GM12891 (cell line): ENCODE measurements at regions not wholly inside any gene's neighbourhood (a gene's known extent, or its start where the extent isn't known, plus 50 kb on each side); places are given as distances from the start of the nearest gene placed in this dataset.

Source experiments
- DNase-seq: peaks from one replicate; pipeline ENCODE4 v3.0.0; 2011; ENCODE audit warnings: low spot score; ENCODE audit not compliant: insufficient read length
- FAIRE-seq: peaks from 2 replicates; lab custom pipeline; 2011; peaks lifted over from hg19 to GRCh38; lab: Jason Lieb, UNC
- PAX5 ChIP-seq: IDR thresholded peaks from 2 replicates; pipeline ENCODE4 v1.6.1; 2011; ENCODE audit warnings: low read length, moderate library complexity, mild to moderate bottlenecking; ENCODE audit not compliant: insufficient read depth, severe bottlenecking
- POLR2A ChIP-seq: IDR thresholded peaks from 2 replicates; pipeline ENCODE4 v1.6.1; 2011; ENCODE audit warnings: low read depth, low read length, control low read depth
- POLR2AphosphoS5 ChIP-seq: IDR thresholded peaks from 2 replicates; pipeline ENCODE4 v1.6.1; 2011; ENCODE audit warnings: low read depth, low read length, control low read depth
- POU2F2 ChIP-seq: IDR thresholded peaks from 2 replicates; pipeline ENCODE4 v1.6.1; 2011; ENCODE audit warnings: low read depth, mild to moderate bottlenecking, control low read depth, low read length, moderate library complexity
- SPI1 ChIP-seq: IDR thresholded peaks from 2 replicates; pipeline ENCODE4 v1.6.1; 2011; ENCODE audit warnings: low read depth, low read length, control low read depth
- TAF1 ChIP-seq: IDR thresholded peaks from 2 replicates; pipeline ENCODE4 v1.6.1; 2011; ENCODE audit warnings: low read depth, low read length, control low read depth

DNA sequence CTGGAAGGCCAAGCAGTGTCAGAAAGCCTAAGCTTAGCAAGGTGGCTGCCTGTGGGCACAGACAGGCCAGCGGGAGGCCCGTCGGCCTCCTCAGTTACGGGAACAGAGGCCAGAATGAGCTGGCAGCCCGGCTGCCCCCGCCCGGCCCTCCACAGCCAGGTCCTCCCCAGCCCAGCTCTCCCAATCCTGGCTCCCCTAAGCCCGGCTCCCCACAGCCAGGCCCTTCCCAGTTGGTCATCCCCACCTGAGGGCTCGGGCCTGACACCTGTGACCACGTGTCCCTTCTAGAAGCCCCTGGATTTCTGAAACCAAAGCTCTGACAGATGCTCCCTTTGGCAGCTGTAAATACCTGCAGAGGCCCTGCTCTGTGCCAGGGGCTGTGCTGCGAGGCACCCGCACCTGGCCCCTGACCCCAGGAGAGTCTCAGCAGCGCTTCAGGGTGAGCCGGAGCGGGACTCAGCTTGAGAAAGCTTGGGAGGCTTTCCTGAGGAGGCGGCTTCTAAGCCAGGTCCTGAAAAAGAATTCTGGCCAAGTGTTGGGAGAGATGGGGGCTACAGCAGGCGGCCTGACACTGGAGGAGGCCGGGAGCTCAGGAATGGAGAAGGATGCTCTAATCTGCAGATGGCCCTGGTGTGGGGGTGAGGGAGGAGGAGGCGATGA, 80.4 kb upstream of the OLFM1 start:
- DNase-seq, result no peak
- TF ChIP-seq PAX5, result no peak
- TF ChIP-seq POLR2A, result no peak
- TF ChIP-seq SPI1, result no peak
- TF ChIP-seq POU2F2, result no peak
- TF ChIP-seq TAF1, result no peak
- TF ChIP-seq POLR2AphosphoS5, result no peak
- no peak for FAIRE-seq

DNA sequence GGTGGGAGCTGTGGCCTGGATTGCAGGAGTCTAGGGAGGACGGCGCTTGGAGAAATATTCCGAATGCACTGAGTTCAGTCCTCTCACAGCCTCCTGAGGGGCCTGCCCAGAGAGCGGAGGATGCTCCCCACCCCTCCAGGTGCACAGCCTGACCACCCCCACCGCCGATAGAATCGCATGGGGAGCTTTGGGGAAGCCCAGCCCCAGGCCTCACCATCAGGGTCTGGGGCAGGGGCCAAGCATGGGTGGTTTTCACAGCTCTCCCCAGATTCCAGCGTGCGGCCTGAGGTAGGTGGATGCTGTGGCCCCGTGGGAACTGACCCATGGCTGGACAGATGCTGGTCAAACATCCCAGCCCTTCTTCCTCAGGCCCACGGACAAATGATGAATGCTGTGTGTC, 79.9 kb upstream of the OLFM1 start:
- no peak for DNase-seq
- no peak for FAIRE-seq

DNA sequence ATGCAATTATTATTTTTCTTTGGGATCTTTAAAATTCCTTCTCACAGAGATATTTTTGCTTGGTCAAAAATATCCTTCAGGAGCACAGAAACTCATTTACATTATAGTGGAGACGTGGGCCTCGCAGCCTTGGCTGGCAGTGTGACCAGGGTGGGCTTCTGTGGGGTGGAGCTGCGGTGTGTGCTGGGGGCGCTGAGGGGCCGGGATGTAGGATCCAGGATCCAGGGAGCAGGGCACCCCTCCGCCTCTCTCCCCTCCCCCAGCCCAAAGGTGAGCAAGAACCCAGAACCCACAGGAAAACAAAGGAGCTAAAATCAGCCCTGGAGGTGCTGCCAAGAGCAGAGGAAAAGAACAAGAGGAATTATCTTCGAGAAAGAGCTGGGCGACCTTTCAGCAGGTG, 79.1 kb upstream of the OLFM1 start:
- TF ChIP-seq SPI1 (no peak), POLR2A (no peak), POU2F2 (no peak), PAX5 (no peak), TAF1 (no peak)
- FAIRE-seq, result no peak
- DNase-seq, result no peak

More for the DNA sequence above, 79.9 kb upstream of the OLFM1 start:
- no peak for TF ChIP-seq POLR2AphosphoS5
- no peak for TF ChIP-seq PAX5
- no peak for TF ChIP-seq TAF1
- TF ChIP-seq SPI1, result no peak
- no peak for TF ChIP-seq POLR2A
- no peak for TF ChIP-seq POU2F2

DNA sequence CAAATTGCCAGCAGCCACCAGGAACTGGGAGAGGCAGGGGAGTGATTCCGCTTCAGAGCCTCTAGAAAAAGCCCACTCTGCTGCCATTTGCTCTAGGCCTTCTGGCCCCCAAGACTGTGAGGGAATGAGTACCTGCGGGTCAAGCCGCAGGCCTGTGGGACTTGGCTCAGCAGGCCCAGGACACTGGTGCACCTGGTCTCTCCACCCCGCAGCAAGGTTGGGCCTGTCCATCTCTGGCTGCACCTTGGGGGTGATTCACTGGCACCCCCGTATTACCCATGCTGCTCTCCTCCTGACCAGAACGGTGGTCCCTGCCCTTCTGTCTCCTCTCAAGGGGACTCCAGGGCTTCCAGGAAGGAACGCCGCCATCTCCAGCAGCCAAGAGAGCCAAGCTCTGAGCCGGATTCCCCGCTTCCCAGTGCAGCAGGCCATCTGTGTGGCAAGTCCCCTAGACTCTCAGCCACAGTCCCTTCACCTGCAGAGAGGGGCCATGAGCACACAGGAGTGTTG, 78.4 kb upstream of the OLFM1 start:
- DNase-seq (no peak), FAIRE-seq (no peak)
- TF ChIP-seq POLR2AphosphoS5 (no peak), TAF1 (no peak), SPI1 (no peak), POU2F2 (no peak), POLR2A (no peak), PAX5 (no peak)

DNA sequence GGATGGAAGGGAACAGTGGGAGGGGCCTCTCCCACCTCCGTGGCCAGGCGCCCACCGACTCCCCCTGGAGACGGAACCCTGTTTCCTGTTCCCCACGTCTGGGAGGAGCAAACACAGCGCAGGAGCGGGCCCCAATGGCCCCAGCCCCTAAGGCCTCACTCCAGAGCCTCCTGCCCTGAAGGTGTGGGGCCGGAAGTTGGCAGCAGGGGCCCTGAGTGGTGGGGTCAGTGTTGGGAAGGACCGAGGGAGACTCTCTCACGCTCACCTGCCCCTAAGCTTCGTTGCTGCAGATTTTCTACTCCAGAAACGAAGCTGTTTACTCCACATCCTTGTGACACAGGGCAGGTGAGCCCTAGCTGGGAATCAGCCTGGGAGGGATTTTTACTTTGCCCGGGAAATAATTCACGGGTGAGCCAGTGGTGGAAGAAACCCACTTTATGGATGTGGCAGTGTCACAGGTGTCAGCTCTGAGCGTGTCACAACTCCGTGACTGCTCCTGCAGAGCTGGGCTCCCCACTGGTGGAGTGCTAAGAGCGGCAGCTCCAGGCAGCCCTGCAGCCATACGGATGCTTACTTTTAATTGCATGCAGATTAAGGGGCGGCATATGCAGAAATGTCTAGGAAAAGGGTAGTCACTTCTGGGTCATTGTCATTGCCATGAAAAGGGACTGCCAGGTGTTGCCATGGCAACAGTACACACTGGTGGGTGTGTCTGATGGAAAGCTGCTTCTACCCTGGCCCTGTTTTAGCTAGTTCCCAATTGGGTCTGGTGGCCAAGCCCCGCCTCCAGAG, 77.5 kb upstream of the OLFM1 start:
- FAIRE-seq (no peak), DNase-seq (no peak)
- TF ChIP-seq PAX5 (no peak), SPI1 (no peak), POLR2A (no peak), POU2F2 (no peak), POLR2AphosphoS5 (no peak), TAF1 (no peak)

DNA sequence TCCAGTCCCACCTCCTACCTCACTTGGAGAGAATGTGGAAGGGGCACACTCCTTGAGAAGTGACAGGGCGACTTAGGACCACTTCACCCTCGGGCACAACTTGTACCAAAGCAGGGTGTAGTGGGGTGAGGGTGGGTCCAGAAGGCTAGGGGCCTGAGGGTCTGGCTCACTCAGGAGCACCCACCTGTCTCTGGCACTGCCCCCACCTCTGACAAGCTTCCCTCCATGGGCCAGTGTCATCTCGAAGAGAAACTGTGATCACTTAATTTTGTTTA, 76.9 kb upstream of the OLFM1 start:
- DNase-seq, result no peak
- no peak for FAIRE-seq
- no peak for TF ChIP-seq PAX5
- no peak for TF ChIP-seq POLR2A
- TF ChIP-seq POLR2AphosphoS5, result no peak
- TF ChIP-seq SPI1, result no peak
- no peak for TF ChIP-seq POU2F2
- no peak for TF ChIP-seq TAF1

DNA sequence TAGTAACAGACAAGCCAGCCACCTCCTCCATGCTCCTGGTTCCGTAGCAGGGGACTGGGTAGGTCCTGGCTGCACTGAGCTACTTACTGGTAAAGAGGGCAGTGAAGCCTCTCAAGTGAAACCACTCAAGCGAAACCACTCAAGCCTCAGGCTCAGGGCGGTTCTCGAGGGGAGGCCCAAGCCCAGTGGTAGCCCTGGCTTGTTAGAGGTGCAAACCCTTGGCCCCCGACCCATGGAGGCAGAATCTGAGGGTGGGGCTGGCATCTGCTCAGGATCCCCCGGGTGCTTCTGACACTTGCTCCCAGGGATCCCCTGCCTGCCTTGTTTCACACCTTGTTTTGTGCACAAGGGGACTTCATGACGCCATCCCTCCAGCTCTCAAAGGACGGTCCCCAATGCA, 76.5 kb upstream of the OLFM1 start:
- FAIRE-seq, result no peak
- peak; percentile 37 for DNase-seq
- TF ChIP-seq POLR2AphosphoS5 (no peak), POLR2A (no peak), POU2F2 (no peak), TAF1 (no peak), SPI1 (no peak), PAX5 (no peak)

DNA sequence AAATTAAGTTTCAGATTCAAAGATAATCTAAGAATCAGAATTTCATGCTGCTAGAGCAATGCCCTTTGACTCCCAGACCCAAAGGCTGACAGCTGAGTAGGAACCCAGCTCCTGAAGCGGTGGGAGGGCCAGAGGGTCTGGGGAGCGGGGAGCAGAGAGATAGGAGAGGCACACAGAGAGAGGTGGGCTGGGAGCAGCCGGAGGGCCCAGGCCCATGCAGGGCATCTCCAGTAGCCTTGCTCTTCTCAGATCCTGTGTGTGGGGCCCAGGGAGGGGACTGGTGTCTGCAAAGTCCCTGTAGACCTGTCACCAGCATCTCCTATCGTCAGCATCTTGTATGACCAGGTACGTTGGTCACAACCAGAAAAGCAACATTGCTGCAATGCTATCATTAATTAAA, 75.3 kb upstream of the OLFM1 start:
- FAIRE-seq (no peak), DNase-seq (no peak)
- TF ChIP-seq SPI1, result no peak
- TF ChIP-seq POLR2A, result no peak
- no peak for TF ChIP-seq TAF1
- TF ChIP-seq POLR2AphosphoS5, result no peak
- TF ChIP-seq POU2F2, result no peak
- no peak for TF ChIP-seq PAX5

DNA sequence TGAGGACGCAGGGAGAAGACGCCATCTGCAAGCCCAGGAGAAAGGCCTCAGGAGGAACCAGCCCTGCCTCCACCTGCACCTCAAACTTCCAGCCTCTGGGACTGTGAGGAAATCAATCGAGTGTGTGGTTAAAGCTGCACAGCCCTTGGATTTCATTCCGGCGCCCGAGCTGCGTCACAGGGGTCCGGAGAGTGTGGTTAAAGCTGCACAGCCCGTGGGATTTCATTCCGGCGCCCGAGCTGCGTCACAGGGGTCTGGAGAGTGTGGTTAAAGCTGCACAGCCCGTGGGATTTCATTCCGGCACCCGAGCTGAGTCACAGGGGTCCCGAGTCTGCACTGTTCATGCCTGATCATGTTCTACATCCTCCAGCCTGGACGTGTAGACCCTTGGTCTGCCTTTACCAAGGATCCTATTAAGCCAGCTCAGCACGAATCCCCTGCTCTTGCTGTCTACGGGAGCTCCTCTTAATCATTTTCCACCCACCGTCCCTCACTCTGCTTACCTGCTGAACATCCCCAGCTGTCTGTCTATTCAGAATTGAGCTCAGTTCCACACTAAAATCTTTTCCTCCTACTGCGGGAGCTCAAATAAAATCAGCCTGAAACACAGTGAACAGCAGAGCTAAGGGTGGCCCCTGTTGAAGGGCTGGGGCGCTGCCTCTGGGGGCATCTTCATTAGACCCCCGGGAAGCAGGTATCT, 73.0 kb upstream of the OLFM1 start:
- DNase-seq (no peak), FAIRE-seq (no peak)
- TF ChIP-seq POU2F2 (no peak), PAX5 (no peak), POLR2AphosphoS5 (no peak), SPI1 (no peak), TAF1 (no peak), POLR2A (no peak)

DNA sequence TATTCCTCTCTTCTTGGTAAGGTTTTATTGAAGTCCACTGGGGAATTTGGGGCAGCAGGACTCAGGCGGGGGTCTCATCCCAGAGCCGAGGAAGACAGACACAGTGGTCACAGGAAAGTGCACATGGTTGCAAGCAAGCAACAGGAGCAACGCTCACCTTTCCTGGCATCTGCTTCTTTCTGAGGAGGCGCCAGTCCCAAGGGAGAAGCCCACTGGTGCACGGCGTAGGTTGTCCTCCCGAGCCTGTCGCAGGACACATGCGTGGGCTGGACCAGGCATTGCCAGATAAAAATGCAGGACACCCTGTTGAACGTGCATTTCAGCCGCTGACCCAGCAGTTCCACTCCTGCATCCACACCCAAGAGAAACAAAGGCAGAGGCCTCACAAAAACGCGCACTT, 72.4 kb upstream of the OLFM1 start:
- DNase-seq (no peak), FAIRE-seq (no peak)
- TF ChIP-seq TAF1, result no peak
- no peak for TF ChIP-seq POLR2AphosphoS5
- no peak for TF ChIP-seq SPI1
- TF ChIP-seq PAX5, result no peak
- no peak for TF ChIP-seq POLR2A
- TF ChIP-seq POU2F2, result no peak
